PC-9 (cell line): ENCODE measurements at regions not wholly inside any gene's neighbourhood (a gene's known extent, or its start where the extent isn't known, plus 50 kb on each side); places are given as distances from the start of the nearest gene placed in this dataset.

Experiments used
- BruUV-seq: library from RNA; stranded (reverse); fragments of 400-500 nt; replicated peaks from 2 replicates; lab custom pipeline; 2021; lab: Mats Ljungman, UMichigan
- CTCF ChIA-PET: fragments of 300-600 bp; sonication (Branson Sonifier 250); formaldehyde crosslinking; loops from one replicate; lab custom pipeline; 2022; ENCODE audit warnings: antibody characterized with exemption; lab: Charles Lee
- POLR2A ChIA-PET: fragments of 300-600 bp; sonication (Branson Sonifier 250); formaldehyde crosslinking; loops from one replicate; lab custom pipeline; 2022; ENCODE audit warnings: antibody characterized with exemption; ENCODE audit not compliant: unreplicated experiment; lab: Charles Lee
- DNase-seq, 2 experiments: peaks; one replicate each; pipeline versions ENCODE4 v3.0.0 to v3.0.0-alpha.2; 2015 to 2022; ENCODE audit warnings: mixed read lengths in 1 of 2
- H2AFZ ChIP-seq: fragments of 200-600 bp; sonication (generic); 2 replicates; pipeline ENCODE4 v1.8.1; 2017; ENCODE audit warnings: antibody characterized with exemption
- H3F3A ChIP-seq: fragments of 200-600 bp; sonication (generic); 2 replicates; pipeline ENCODE4 v1.8.1; 2017; ENCODE audit warnings: antibody characterized with exemption, mild to moderate bottlenecking, low read depth; ENCODE audit not compliant: insufficient read depth
- H3K27ac ChIP-seq: fragments of 200-600 bp; sonication (generic); 2 replicates; pipeline ENCODE4 v1.6.1; 2016; ENCODE audit warnings: mixed run types
- H3K27me3 ChIP-seq: fragments of 200-600 bp; sonication (generic); 2 replicates; pipeline ENCODE4 v1.6.1; 2016; ENCODE audit warnings: low read depth, mixed run types; ENCODE audit not compliant: insufficient read depth
- H3K36me3 ChIP-seq: fragments of 200-600 bp; sonication (generic); 2 replicates; pipeline ENCODE4 v1.6.1; 2016; ENCODE audit warnings: low read depth, mixed run types
- H3K4me1 ChIP-seq: fragments of 200-600 bp; sonication (generic); replicated peaks from 2 replicates; pipeline ENCODE4 v1.6.1; 2016; ENCODE audit warnings: mixed run types; ENCODE audit not compliant: insufficient read depth
- H3K4me2 ChIP-seq: fragments of 200-600 bp; sonication (generic); 2 replicates; pipeline ENCODE4 v1.6.1; 2017; ENCODE audit warnings: mixed run types
- H3K4me3 ChIP-seq: fragments of 200-600 bp; sonication (generic); 2 replicates; pipeline ENCODE4 v1.6.1; 2016; ENCODE audit warnings: mixed run types
- H3K79me2 ChIP-seq: fragments of 200-600 bp; sonication (generic); 2 replicates; pipeline ENCODE4 v1.6.1; 2017; ENCODE audit warnings: low read depth, mixed run types
- H3K9me2 ChIP-seq: fragments of 200-600 bp; sonication (generic); 2 replicates; pipeline ENCODE4 v1.8.1; 2017; ENCODE audit warnings: mild to moderate bottlenecking; ENCODE audit not compliant: insufficient read depth
- H3K9me3 ChIP-seq: fragments of 200-600 bp; sonication (generic); 2 replicates; pipeline ENCODE4 v1.8.1; 2016; ENCODE audit warnings: low read depth; ENCODE audit not compliant: insufficient read depth
- H4K20me1 ChIP-seq: fragments of 200-600 bp; sonication (generic); 2 replicates; pipeline ENCODE4 v1.8.1; 2017; ENCODE audit not compliant: insufficient read depth
- EZH2 ChIP-seq: fragments of 200-600 bp; sonication (generic); IDR thresholded peaks from 2 replicates; pipeline ENCODE4 v1.8.0; 2017; ENCODE audit warnings: antibody characterized with exemption, low read depth
- intact Hi-C: fragments of 100-400 bp; cut with micrococcal nuclease; formaldehyde crosslinking; loops from one replicate; pipeline ENCODE4 v1.10.0; 2022; ENCODE audit not compliant: unreplicated experiment
- TF ChIP-seq, protein P1 (sequence below): fragments of 200-600 bp; sonication (generic); conservative IDR thresholded peaks from 2 replicates; pipeline ENCODE4 v1.6.1; 2017; ENCODE audit warnings: mixed run types, antibody characterized with exemption, mild to moderate bottlenecking, moderate library complexity

DNA sequence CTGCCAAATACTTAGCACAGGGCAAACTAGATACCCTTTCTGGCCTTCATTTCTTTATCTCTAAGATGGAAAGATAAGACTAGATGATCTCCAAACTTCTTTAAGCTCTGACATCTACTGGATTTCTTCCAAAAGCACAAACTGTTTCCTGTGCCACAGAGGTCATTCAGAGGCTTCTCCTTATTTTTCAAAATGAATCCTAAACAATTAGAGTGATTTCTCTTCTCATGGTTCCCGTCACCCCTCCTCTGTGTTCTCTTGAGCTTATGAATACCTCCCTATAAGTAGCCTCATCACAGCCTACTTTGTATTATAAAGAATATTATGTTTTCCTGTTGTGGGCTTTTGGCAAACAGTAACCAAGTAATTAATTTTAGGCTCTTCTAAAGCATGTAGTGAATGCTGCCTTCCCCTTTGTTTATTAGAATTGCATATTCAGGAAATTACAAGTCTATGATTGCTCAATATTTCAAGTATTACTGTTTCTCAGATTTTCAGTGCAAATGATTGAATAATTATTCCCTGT lies 179.5 kb downstream of the REEP3 start:
- intact Hi-C loops, result no loop called here
- no peaks in the 10 kb centered on the region for H3K79me2 ChIP-seq
- TF ChIP-seq EZH2, result no peak
- TF ChIP-seq, protein P1, sequence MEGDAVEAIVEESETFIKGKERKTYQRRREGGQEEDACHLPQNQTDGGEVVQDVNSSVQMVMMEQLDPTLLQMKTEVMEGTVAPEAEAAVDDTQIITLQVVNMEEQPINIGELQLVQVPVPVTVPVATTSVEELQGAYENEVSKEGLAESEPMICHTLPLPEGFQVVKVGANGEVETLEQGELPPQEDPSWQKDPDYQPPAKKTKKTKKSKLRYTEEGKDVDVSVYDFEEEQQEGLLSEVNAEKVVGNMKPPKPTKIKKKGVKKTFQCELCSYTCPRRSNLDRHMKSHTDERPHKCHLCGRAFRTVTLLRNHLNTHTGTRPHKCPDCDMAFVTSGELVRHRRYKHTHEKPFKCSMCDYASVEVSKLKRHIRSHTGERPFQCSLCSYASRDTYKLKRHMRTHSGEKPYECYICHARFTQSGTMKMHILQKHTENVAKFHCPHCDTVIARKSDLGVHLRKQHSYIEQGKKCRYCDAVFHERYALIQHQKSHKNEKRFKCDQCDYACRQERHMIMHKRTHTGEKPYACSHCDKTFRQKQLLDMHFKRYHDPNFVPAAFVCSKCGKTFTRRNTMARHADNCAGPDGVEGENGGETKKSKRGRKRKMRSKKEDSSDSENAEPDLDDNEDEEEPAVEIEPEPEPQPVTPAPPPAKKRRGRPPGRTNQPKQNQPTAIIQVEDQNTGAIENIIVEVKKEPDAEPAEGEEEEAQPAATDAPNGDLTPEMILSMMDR, result no peak
- no peak for DNase-seq
- no peaks in the 10 kb centered on the region for H3K36me3 ChIP-seq
- peak overlapping the region; percentile 77 for H3K27ac ChIP-seq
- POLR2A ChIA-PET, result interaction anchor here (0.5 kb wide), 1 partner anchor 729 kb away, joined by 3 read pairs; no protein-coding TSS in a partner anchor
- peak overlapping the region; percentile 1; the same call in 1 of the 2 replicates for H2AFZ ChIP-seq
- H3K4me2 ChIP-seq, result peak overlapping the region; percentile 37
- H4K20me1 ChIP-seq, result no peaks in the 10 kb centered on the region
- peaks cover 43% of the 10 kb centered on the region for H3K4me1 ChIP-seq
- CTCF ChIA-PET, result no interaction called here
- H3K4me3 ChIP-seq, result no peak overlapping the region
- H3K27me3 ChIP-seq, result no peaks in the 10 kb centered on the region
- H3K9me3 ChIP-seq, result no peaks in the 10 kb centered on the region; the same call in 1 of the 2 replicates
- peaks cover 28% of the 10 kb centered on the region for H3F3A ChIP-seq
- no TSS peak for BruUV-seq
- no peaks in the 10 kb centered on the region for H3K9me2 ChIP-seq

DNA sequence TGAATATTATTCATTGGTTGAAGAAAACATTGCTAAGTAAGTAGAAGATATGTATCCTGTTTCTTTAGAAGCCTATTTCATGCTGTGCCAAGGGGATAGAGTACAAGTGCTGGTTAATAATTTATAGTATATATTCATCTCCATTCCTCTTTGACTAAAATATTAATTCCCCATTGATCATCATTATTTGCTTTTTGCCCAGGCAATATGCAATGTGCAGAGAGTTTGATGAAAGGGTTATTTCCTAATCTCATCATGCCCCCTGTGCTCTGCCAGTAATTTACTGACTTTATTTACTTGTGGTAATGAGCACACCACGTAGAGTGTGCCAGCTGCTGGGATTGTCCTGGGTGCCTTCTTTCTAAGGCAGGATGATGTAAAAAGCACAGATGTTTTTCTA lies 180.9 kb downstream of the REEP3 start:
- H3K4me3 ChIP-seq, result no peak overlapping the region
- ChIA-PET POLR2A (no interaction called here), CTCF (no interaction called here)
- H3K9me3 ChIP-seq, result no peaks in the 10 kb centered on the region; the same call in 1 of the 2 replicates
- no peak for DNase-seq
- H3K27me3 ChIP-seq, result no peaks in the 10 kb centered on the region
- peaks cover 50% of the 10 kb centered on the region for H3K4me1 ChIP-seq
- H3K27ac ChIP-seq, result no peak overlapping the region
- no peak for TF ChIP-seq EZH2
- TF ChIP-seq, protein P1, result no peak
- H3K9me2 ChIP-seq, result no peaks in the 10 kb centered on the region
- H3F3A ChIP-seq, result peaks cover 32% of the 10 kb centered on the region
- H4K20me1 ChIP-seq, result no peaks in the 10 kb centered on the region
- H2AFZ ChIP-seq, result no peak overlapping the region
- no peak overlapping the region for H3K4me2 ChIP-seq
- intact Hi-C loops, result no loop called here
- no peaks in the 10 kb centered on the region for H3K36me3 ChIP-seq
- BruUV-seq, result no TSS peak
- H3K79me2 ChIP-seq, result no peaks in the 10 kb centered on the region

DNA sequence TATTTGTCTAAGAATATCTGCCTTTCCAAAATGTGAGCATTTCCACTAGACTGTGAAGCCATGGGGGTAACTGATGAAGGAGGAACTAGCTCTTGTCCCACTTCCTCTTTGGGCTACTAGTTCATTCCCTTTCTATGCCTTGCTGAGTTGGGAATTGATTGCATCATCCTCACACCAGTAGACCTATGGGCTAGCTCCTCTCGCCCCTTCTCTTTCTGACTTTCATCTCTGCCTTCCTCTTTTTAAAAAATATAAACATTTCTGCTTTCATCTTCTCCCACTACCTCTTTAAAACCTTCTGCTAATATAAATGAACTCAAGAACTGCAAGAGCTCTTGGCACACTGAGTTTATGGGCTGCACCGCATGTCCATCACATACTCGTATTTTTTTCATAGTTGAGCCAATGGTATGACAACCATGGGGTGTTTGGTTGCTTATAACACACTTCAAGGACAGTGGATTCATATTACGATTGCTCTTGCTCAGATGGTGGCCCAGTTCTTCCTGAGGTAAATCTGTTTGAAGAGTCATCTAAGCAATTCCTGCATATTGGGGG lies 182.0 kb downstream of the REEP3 start:
- no peaks in the 10 kb centered on the region for H3K9me2 ChIP-seq
- ChIA-PET POLR2A (no interaction called here), CTCF (no interaction called here)
- intact Hi-C loops, result no loop called here
- no peaks in the 10 kb centered on the region for H4K20me1 ChIP-seq
- TF ChIP-seq, protein P1, result no peak
- no peak for TF ChIP-seq EZH2
- no peak overlapping the region for H3K4me3 ChIP-seq
- peaks cover 58% of the 10 kb centered on the region for H3K4me1 ChIP-seq
- peak overlapping the region; percentile 55 for H2AFZ ChIP-seq
- no TSS peak for BruUV-seq
- 0 out of 2 replicates have a peak overlapping the region, but pooled peaks have one; percentile 2 for H3K4me2 ChIP-seq
- H3K9me3 ChIP-seq, result no peaks in the 10 kb centered on the region; the same call in 1 of the 2 replicates
- H3K27me3 ChIP-seq, result no peaks in the 10 kb centered on the region
- no peaks in the 10 kb centered on the region for H3K36me3 ChIP-seq
- no peaks in the 10 kb centered on the region for H3K79me2 ChIP-seq
- peaks cover 40% of the 10 kb centered on the region for H3F3A ChIP-seq
- H3K27ac ChIP-seq, result peak overlapping the region; percentile 47
- DNase-seq, result peak in 1 of 2 experiments; percentile 52
